Heart left ventricle (tissue), 16 donors: ENCODE measurements at regions not wholly inside any gene's neighbourhood (a gene's known extent, or its start where the extent isn't known, plus 50 kb on each side); places are given as distances from the start of the nearest gene placed in this dataset.

Experiments
- ATAC-seq, 4 donors: fragments of 200-7000 bp; cut with Tn5 transposase; one replicate each; pipeline ENCODE4 v1.9.1; 2020 to 2022; ENCODE audit warnings: moderate library complexity in 4 of 4, mild to moderate bottlenecking in 3 of 4, moderate number of reproducible peaks in 1 of 4
- DNase-seq, 5 donors: peaks; one replicate each; pipeline ENCODE4 v3.0.0-alpha.2; 2020
- H3K27ac ChIP-seq, 12 donors: fragments of 200-600 bp; sonication (generic) in 4 of 12; one replicate each; pipeline versions ENCODE4 v1.5.0 to v1.8.0; 2016 to 2022; ENCODE audit warnings: mild to moderate bottlenecking in 2 of 12
- H3K27me3 ChIP-seq, 9 donors: fragments of 200-600 bp; sonication (generic) in 2 of 9; one replicate each; pipeline versions ENCODE4 v1.5.1 to v1.8.0; 2016 to 2022; ENCODE audit warnings: mild to moderate bottlenecking in 3 of 9
- H3K36me3 ChIP-seq, 9 donors: fragments of 200-600 bp; sonication (generic) in 2 of 9; one replicate each; pipeline versions ENCODE4 v1.5.0 to v1.8.0; 2018 to 2022; ENCODE audit warnings: mild to moderate bottlenecking in 2 of 9
- H3K4me1 ChIP-seq, 12 donors: fragments of 200-600 bp; sonication (generic) in 4 of 12; one replicate each; pipeline versions ENCODE4 v1.5.0 to v1.8.0; 2016 to 2022; ENCODE audit warnings: mild to moderate bottlenecking in 3 of 12
- H3K4me3 ChIP-seq, 12 donors: fragments of 200-600 bp; sonication (generic) in 4 of 12; one replicate each; pipeline versions ENCODE4 v1.5.0 to v1.8.0; 2017 to 2022; ENCODE audit warnings: mild to moderate bottlenecking in 9 of 12, moderate library complexity in 4 of 12
- H3K9me3 ChIP-seq, 12 donors: fragments of 200-600 bp; sonication (generic) in 4 of 12; one replicate each; pipeline versions ENCODE4 v1.5.0 to v1.8.0; 2016 to 2022; ENCODE audit warnings: mild to moderate bottlenecking in 1 of 12
- POLR2A ChIP-seq, 2 donors: fragments of 450-650 bp; IDR thresholded peaks; one replicate each; pipeline ENCODE4 v1.6.1; 2017; ENCODE audit warnings: antibody characterized with exemption in 2 of 2, mild to moderate bottlenecking in 2 of 2, moderate library complexity in 2 of 2
- WGBS, 4 donors: extraction: QIAGEN DNeasy Blood & Tissue Kit in 2 of 4; methylation state at CpG; one replicate each; pipeline versions ENCODE4 v1.1.5 to v1.1.7; 2013 to 2018; 5-methylcytosine and 5-hydroxymethylcytosine counted together
- intact Hi-C, 10 donors: fragments of 100-400 bp; cut with DNase I; formaldehyde crosslinking; loops; one replicate each; pipeline versions ENCODE4 v1.11.1 to v1.14.2; 2022
- TF ChIP-seq, protein P1 (sequence below), 12 donors: fragments of 200-600 bp; sonication (generic) in 4 of 12; IDR thresholded peaks; one replicate each; pipeline versions ENCODE4 v1.5.0 to v1.8.0; 2018 to 2022; ENCODE audit warnings: antibody characterized with exemption in 12 of 12, mild to moderate bottlenecking in 5 of 12
- donor health status: ischemic (EF 13 %, LVEDD 7.1; RV severe dilation, severe dysfunction).
- donor health status: healthy with polysubstance abuse.
- donor health status: DM: no; HTN: yes; CAD: no.
- donor health status: DM: no; HTN: no; CAD: no.
- donor health status: ischemic (EF 25% LVEDD 6.9; RV normal size, moderate dysfunction).
- donor health status: ischemic (EF 25% LVEDD 5.7; RV mildly dilated, moderate dysfunction).
- donor health status: healthy.
- donor health status: DM: yes; HTN: yes; CAD: no.
- donor health status: ischemic (EF 35%, LVEDD 5.7; RV mildly dilated, moderate dysfunction).
- donor health status: nonischemic (EF 11% LVEDD 7.7; RV severe dilation, severe dysfunction).
- donor health status: DM: yes; HTN: yes; CAD: no.
- donor health status: PGD.
- donor health status: ischemic (EF 29% LVEDD 5.4; RV normal size, mild dysfunction).
- donor health status: nonischemic (EF 23%, LVEDD 6.1; RV moderate dilation, normal function).

DNA sequence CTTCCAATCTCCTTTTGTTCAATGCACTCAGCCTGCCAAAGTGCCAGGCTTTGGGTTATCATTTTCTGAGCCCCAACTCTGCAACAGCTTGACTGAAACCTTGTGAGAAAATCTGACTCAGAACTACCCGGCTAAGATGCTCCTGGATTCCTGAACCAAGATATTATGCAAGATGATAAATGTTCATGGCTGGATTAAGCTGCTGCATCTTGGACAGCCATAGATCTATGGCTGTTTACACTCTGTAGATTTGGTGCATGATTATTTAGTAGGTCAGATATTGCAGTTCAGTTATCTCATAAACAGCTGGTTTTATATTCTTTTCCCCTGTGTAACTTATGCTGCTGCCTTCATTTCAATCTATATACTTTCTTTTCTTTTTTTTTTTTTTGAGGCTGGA, 243.5 kb downstream of the GATA3 start:
- H3K27ac ChIP-seq: no peak overlapping the region
- peaks cover 0 to 25% (median 0%) of the 10 kb centered on the region in 9 donors for H3K27me3 ChIP-seq
- no peaks in the 10 kb centered on the region for H3K9me3 ChIP-seq
- no peak overlapping the region for H3K4me3 ChIP-seq
- 71 to 83% (median 78%) methylated on average over 1 of the region's 1 CpG for WGBS, 4 donors
- intact Hi-C loops: no loop called here
- DNase-seq: no peak
- H3K4me1 ChIP-seq: no peaks in the 10 kb centered on the region
- no peak for TF ChIP-seq POLR2A (IDR thresholded peaks at IDR 0.05)
- TF ChIP-seq, protein P1, sequence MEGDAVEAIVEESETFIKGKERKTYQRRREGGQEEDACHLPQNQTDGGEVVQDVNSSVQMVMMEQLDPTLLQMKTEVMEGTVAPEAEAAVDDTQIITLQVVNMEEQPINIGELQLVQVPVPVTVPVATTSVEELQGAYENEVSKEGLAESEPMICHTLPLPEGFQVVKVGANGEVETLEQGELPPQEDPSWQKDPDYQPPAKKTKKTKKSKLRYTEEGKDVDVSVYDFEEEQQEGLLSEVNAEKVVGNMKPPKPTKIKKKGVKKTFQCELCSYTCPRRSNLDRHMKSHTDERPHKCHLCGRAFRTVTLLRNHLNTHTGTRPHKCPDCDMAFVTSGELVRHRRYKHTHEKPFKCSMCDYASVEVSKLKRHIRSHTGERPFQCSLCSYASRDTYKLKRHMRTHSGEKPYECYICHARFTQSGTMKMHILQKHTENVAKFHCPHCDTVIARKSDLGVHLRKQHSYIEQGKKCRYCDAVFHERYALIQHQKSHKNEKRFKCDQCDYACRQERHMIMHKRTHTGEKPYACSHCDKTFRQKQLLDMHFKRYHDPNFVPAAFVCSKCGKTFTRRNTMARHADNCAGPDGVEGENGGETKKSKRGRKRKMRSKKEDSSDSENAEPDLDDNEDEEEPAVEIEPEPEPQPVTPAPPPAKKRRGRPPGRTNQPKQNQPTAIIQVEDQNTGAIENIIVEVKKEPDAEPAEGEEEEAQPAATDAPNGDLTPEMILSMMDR (IDR thresholded peaks at IDR 0.05): no peak
- no peak for ATAC-seq
- no peaks in the 10 kb centered on the region for H3K36me3 ChIP-seq

DNA sequence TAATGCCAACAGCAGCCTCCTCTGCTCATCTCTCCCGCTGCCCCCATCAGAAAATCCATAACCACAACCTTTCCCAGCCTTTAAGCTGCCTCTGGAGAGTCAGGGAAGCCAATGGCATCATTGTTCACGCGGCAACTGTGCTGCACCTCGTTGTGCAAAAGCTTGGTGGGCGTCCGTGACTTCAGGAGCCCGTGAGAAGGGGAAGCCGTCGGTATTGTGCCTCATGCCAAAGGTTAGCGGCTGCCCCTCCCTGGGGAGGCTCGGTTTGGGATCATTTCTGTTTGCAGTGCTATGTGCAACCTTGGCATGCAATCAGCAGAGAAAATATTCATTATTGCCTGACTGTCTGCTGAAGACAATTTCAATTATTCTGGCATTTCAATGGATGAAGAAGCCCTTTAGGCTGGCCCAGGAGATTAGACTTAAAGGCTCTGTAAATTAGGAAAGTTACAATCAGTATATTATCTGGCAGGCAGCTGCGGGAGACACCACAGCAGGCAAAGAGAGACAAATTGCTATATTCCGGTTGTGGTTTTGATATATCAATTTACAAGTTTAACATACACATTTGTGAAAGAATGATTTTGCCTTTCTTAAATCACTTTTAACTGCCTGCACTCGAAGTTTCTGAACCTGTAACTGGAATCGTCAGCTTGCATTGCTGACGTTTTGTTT, 244.5 kb downstream of the GATA3 start:
- no peak overlapping the region for H3K27ac ChIP-seq
- no peaks in the 10 kb centered on the region for H3K9me3 ChIP-seq
- no peak for TF ChIP-seq POLR2A (IDR thresholded peaks at IDR 0.05)
- TF ChIP-seq, protein P1 (IDR thresholded peaks at IDR 0.05): no peak
- intact Hi-C loops: no loop called here
- DNase-seq (no peak), ATAC-seq (no peak)
- peaks cover 0 to 25% (median 0%) of the 10 kb centered on the region in 9 donors for H3K27me3 ChIP-seq
- WGBS, 4 donors: 54 to 65% (median 58%) methylated on average over 8 to 16 of the region's 16 CpGs
- no peaks in the 10 kb centered on the region for H3K4me1 ChIP-seq
- H3K4me3 ChIP-seq: no peak overlapping the region
- no peaks in the 10 kb centered on the region for H3K36me3 ChIP-seq

DNA sequence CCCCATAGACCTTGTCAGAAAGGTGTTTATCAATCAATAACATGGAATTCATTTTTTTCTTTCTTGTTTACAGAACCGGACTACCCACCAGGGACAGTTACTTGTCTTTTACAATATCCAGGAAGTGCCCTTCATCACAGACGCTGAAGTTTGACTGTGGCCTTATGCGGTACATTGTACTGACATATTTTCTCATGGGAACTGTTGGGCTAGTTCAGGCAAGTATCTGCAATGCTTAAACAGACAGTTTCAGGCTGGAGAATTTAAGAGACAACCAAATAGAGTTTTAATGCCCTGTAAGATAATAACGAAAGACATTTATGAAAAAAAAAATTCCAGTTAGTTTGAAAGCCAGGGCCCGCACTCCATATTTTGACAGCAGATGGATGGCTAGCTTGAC, 246.4 kb downstream of the GATA3 start:
- no peak overlapping the region for H3K27ac ChIP-seq
- H3K27me3 ChIP-seq: peaks cover 0 to 23% (median 0%) of the 10 kb centered on the region in 9 donors
- DNase-seq: no peak
- WGBS, 4 donors: 68 to 71% (median 71%) methylated on average over 5 of the region's 5 CpGs
- no peak for ATAC-seq
- no peak overlapping the region for H3K4me3 ChIP-seq
- intact Hi-C loops: no loop called here
- H3K9me3 ChIP-seq: no peaks in the 10 kb centered on the region
- no peaks in the 10 kb centered on the region for H3K4me1 ChIP-seq
- TF ChIP-seq POLR2A (IDR thresholded peaks at IDR 0.05): no peak
- TF ChIP-seq, protein P1 (IDR thresholded peaks at IDR 0.05): no peak
- no peaks in the 10 kb centered on the region for H3K36me3 ChIP-seq

DNA sequence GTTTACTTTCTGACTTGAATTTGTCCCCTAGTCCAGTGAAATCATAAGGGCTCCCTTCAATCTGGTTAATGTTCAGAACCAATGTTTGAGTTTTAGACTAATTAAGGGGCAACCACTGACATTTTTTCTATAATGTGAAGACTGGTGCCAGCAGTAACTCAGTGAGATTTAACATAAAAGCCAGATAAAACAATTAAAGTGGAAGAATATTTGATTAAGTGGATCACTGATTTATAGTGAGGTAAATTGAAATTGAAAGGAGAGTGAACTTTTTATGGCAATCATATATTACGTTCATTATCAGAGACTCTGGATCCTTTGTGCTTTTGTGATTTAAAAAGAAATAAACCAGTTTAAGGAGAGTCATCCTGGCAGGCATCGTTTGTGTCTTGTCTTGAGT, 246.8 kb downstream of the GATA3 start:
- Histone ChIP-seq H3K4me1 (no peaks in the 10 kb centered on the region), H3K27ac (no peak overlapping the region), H3K4me3 (no peak overlapping the region), H3K27me3 (peaks cover 0 to 23% (median 0%) of the 10 kb centered on the region in 9 donors), H3K36me3 (no peaks in the 10 kb centered on the region), H3K9me3 (no peaks in the 10 kb centered on the region)
- TF ChIP-seq POLR2A (IDR thresholded peaks at IDR 0.05): no peak
- TF ChIP-seq, protein P1 (IDR thresholded peaks at IDR 0.05): no peak
- WGBS, 4 donors: 76 to 88% (median 82%) methylated on average over 2 of the region's 2 CpGs
- DNase-seq (no peak), ATAC-seq (no peak)
- intact Hi-C loops: no loop called here
